HG02885 (cell line): ENCODE measurements at regions not wholly inside any gene's neighbourhood (a gene's known extent, or its start where the extent isn't known, plus 50 kb on each side); places are given as distances from the start of the nearest gene placed in this dataset.
"Not testable (repeated sequence)": the region's sequence is repeated elsewhere in the genome, so short reads cannot be mapped to it uniquely, and the experiment has no call there.

Experiments
- ATAC-seq: cut with Tn5 transposase; IDR thresholded peaks from one replicate; pipeline ENCODE4 v1.9.1; 2021; ENCODE audit warnings: mild to moderate bottlenecking; ENCODE audit not compliant: unreplicated experiment, poor library complexity

DNA sequence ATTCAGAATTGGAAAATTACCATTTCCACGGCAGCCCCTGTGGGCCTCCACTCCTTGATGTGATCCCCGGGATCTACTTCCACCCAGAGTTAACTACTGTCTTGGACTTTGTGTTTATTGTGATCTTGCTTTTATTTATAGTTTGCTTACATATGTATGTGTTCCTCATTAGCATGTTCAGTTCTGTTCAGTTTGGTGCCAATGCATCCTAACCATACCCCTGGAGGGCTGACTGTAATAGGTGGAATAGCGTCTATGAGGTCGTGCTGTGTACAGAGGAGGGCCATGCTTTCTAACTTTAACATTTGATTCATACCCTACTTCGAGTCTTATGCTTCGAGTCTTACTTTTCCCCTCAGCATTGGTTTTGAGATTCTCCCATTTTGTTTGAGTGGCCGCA is 104.3 kb upstream of the SLC24A3 start:
- ATAC-seq = no peak

DNA sequence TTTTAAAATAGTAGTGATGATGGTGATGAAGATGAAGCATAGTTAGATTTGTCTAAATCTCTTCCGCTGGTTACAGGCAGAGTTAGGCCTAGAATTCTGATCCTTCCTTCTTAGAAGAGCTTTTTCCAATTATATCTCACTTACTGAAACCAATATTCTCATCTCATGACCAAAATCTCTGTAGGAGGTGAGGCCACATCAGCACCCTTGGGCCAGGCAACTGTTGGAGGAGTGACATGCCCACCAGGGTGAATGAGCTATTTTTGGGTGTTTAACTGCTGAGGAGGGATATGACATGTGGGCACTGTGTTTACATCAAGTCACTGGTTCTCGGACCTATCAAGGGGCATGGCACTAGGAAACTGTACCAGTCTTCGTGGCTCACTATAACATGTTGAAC is 102.2 kb upstream of the SLC24A3 start:
- no peak for ATAC-seq

DNA sequence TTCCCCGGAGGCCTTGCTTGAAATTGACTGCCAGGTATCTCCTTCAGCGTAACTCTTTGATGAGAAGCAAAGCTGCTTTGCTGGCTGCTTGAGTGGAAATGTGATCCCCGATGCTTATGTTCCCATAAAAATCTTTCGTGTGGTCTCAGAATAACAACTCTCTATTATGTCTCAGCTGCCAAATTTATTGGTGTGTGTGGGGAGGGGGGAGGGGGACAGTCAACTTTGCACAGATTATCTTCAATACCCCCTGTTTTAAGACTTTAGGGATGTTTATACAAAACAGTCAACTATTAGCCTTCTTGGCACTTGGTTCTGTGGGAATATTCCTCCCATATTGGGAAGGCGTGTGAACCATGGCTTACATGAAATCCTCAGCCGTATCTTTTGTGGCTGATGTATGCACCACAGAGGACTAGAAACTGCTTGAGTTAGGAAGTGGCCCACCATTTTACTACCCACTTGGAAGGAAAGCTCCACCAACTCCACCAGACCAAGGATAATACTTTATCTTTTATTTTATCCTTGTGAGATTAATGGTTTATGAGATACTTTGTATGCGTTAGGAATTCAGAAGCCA is 101.5 kb upstream of the SLC24A3 start:
- no peak for ATAC-seq

DNA sequence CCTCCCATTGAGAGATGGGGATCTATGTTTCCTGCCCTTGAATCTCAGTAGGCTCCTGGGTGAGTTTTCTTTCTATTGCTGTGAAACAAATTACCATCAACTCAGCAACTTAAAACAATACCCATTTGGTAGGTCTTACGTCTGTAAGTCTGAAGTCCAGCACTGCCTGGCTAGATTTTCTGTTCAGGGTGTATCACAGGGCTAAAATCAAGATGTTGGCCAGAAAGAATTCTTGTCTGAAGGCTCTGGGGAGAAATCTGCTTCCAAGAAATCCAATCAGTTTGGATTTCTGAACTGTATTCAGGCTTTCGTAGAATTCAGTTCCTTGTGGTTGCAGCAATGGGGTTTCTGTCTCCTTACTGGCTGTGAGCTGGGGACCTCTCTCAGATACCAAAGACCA is 99.6 kb upstream of the SLC24A3 start:
- ATAC-seq = no peak

DNA sequence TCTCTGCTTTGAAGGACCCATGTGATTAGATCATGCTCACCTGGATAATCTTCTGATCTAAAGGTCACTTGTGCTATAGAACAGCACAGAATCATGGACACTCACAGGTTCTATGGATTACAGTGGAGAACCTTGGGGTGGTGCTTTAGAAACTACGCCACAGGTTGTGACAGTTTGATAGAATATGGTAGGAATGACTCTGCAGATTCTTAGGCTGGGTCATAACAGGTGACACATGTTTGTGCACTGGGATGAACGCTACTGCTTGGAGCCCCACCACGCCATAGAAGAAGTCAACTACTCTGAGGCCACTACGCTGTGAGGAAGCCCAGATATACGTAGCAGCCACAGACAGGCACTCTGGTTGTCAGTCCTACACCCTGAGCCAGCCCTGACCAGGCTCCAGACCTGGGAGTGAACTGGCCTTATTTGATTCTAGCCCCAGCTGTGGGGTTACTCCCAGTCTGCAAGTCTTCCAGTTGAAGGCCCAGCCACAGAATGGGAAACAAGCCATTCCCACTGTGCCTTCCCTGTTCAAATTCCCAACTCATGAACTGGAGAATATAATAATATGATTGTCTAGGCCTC is 99.0 kb upstream of the SLC24A3 start:
- no peak for ATAC-seq

DNA sequence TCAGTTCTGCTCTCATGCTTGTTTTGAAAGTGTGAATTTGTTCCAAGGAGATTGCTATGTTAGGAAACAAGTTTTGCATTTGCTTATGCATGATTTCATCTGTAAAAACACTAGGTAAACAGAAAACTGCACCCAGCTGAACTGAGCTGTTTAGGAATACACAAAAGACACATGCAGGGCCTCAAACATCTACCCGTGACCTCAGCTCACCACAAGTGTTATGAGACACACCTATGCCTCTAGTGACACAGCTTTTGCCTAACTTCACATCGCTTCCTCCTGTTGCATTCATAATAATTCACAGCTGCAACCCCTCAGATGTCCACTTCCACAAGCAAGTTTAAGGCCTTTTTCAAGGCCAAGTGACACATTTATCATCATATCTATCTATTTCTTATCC is 98.0 kb upstream of the SLC24A3 start:
- peak; percentile 64 for ATAC-seq

DNA sequence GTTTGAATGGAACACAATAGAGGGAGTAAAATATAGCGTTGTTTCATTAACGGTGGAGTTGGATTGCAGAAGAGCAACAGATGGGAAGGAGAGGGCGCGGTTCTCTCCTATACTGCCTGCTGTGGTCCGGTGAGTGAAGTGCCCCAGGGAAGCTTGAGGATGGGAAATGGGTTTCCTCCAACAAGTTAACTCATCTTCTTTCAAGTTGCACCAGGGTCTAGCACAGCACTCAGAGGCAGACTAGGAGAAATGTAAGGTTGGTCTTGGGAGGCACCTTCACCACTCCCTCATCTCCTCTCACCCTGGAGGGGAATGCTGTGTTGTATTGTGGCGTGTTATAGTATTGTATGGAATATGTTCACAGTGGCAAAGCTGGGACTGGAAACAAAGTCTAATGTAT is 96.9 kb upstream of the SLC24A3 start:
- ATAC-seq = no peak

DNA sequence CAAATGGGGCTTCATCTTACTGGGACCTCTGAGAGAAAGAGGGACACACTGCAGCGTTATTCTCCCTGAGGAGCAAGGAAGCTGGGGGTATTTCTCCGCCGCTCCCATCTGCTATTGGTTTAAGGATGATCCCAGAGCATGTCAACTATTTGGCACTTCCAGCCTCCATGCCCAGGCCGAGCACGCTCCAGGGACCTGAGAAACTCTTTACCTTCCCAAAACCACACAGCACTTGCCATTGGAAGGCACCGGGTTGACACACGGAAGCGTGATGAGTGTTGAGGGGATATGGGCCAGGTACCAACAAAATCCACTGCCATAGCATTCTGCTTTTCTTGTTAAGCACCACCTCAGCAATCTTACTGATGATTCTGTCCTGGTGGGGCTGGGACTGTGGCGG is 92.4 kb upstream of the SLC24A3 start:
- ATAC-seq = no peak

DNA sequence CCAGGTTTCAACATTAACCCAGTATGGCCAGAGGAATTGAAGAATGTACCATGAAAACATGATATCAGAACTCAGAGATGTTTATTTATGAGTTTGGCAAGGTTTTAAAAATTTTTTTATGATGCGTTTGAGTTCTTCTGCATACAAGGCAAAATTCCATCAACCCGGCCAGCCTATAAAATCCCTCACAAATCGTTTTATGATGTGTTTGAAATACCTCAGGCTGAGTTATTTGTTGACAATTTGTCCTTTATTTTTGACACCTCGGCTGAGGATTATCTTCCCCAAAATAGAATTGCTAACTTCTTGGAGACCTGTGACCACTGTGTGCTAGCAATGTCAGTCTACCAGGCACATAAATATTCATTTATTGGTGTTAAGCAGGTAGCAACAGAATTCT is 91.9 kb upstream of the SLC24A3 start:
- no peak for ATAC-seq

DNA sequence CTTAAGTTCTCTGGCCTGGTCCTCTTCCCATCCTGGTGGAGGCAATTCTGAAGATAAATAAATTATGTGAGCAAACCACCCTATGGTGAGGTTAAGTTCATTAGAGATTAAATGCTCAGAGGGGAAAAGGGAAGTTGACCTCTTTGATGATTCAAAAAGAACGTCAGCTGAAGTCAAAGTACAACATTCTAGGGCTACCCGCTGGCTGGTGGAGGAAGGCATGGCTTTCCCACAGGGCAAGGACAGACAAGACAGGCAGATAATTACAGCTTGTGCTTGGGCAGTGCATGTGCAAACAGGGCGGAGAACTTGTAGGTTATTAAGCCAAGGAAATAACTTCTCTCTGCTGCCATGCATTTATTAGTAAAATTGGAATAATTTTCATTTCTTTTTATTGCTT is 91.0 kb upstream of the SLC24A3 start:
- no peak for ATAC-seq

DNA sequence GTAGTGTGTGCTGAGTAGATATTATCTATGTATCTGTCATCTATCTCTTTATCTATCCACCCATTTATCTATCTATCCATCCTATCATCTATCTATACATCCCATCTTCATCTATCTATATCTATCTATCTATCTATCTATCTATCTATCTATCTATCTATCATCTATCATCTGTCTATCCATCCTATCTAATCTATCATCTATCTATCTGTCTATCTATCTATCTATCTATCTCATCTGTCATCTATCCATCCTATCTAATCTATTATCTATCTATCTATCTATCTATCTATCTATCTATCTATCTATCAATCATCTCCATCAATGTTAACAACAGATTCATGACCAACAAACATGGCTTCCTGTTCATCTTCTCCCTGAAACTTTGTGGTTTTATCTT is 90.5 kb upstream of the SLC24A3 start:
- no peak for ATAC-seq

DNA sequence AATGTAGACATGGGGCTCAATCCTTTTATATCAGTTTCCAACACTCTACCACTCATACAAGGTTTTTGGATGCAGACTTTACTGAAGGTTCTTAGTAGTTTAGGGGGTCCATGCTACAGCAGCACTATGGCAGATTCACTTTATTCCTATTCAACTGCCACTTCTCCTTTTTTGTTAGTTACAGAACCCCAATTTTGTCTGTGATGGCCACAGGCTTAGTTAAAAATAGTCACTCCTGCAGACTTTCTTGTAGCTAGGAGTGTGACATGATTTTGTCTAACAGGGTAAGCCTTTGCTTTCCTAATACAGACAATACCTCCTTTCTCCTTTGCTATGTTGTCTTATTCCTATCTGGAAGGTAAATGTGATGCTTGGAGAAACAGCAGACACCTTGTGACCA is 90.0 kb upstream of the SLC24A3 start:
- ATAC-seq = no peak

DNA sequence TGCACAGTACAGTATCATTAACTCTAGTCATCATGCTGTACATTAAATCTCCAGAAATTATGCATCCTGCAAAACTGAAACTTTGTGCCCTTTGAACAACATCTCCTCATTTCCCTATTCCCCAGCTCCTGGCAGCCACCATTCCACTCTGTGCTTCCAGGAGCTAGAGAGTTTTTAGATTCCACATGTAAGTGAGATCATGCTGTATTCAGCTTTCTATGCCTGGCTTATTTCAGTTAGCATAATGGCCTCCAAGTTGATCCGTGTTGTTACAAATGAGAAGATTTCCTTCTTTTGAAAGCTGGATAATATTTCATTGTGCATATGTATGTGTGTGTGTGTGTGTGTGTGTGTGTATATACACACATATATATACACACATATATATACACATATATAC is 86.9 kb upstream of the SLC24A3 start:
- ATAC-seq = no peak

DNA sequence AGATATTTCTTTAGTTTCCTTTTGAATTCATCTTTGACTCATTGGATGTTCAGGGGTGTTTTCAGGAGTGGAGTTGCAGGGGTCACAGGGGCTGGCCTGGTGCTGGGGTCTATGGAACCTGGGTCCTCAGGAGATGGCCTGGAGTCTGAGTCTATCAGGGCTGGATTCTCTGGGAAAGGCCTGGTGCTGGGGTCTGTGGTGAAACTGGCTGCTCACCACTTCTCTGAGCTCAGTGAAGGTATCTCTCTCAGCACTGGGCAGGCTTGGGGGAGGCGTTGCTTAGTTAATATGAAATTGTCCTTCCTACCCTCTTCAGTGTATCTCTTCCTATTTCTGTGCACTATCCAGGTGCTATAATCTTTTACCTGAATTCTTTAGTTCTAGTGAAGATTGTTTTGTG is 83.1 kb upstream of the SLC24A3 start:
- no peak for ATAC-seq

DNA sequence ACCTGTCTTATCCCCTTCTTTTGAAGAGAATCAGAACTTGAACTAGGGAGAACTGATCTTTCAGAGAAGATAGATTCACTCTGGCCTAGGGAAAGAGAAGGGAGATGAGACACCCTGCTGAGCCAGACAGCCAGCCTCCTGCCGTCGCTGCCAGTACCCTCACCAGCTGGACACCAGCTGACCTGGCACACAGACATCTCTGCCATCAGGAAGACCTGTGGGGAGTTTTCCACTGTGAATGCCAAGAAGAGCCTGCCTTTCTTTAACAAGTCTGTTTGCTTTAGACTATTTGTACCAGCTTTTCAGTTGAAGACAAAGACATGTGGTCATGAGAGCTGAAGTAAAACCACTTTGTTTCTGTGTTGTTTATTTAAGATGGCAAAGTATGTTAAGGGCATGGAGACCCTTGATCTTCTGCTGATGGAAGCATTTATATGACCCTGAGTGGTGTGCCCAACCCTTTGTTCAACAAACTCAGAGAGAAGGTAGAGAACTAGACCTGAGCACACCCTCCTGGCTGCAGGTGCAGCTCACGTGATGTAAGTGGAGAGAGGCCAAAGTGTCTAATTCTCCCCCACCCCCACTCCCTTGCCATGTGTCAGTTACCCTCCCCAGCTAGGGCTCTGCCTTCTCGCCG is 82.3 kb upstream of the SLC24A3 start:
- no peak for ATAC-seq

DNA sequence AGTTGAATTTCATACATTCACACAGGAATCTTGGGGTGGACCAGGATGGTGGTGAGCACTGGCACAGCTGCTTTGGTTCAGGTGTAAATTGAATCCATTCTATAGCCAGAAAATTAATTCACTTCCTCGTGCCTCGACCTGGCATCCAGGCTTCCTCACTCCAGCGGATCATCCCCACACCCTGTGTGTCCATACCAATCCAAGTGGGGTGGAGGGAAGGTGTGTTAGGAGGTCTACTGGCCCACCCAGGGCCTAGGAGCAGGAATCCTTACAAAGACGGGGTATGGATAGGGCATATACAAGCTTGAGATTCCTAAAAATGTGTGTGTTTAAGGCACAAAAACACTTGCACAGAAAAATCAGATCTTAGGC is 81.8 kb upstream of the SLC24A3 start:
- no peak for ATAC-seq

DNA sequence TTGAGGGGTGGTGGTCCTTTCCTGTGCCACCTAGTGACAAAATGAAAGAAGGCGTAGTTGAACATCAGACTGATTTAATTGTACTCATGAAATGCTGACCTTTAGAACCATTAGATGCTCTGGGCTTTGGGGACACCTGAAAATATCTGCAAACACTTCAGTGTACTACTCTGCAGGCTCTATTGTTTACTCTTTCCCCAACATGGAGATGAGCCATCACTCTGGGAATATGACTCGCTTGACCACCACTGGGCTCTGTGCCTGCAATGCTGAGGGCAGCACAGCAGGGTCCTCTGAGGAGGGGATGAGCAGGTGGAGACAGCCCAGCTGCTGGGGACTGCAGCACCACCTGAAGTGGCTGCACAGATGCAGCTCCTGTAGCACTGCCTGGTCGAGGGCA is 74.8 kb upstream of the SLC24A3 start:
- ATAC-seq = no peak

DNA sequence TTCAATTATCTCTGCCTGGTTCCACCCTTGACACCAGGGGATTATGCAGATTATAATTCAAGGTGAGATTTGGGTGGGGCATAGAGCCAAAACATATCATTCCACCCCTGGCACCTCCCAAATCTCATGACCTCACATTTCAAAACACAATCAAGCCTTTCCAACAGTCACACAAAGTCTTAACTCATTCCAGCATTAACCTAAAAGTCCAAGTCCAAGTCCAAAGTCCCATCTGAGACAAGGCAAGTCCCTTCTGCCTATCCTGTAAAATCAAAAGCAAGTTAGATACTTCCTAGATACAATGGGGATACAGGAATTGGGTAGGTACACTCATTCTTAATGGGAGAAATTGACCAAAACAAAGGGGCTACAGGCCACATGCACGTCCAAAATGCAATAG is 73.7 kb upstream of the SLC24A3 start:
- no peak for ATAC-seq

DNA sequence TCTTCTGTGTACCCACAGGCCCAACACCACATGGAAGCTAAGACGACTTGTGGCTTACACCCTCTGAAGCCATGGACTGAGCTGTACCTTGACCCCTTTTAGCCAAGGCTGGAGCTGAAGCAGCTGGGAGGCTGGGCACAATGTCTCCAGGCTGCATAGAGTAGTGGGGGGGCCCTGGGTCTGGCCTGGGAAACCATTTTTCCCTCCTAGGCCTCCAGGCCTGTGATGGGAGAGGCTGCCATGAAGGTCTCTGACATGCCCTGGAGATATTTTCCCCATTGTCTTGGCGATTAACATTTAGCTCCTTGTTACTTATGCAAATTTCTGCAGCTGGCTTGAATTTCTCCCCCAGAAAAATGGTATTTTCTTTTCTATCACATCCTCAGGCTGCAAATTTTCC is 72.9 kb upstream of the SLC24A3 start:
- not testable (repeated sequence) for ATAC-seq

DNA sequence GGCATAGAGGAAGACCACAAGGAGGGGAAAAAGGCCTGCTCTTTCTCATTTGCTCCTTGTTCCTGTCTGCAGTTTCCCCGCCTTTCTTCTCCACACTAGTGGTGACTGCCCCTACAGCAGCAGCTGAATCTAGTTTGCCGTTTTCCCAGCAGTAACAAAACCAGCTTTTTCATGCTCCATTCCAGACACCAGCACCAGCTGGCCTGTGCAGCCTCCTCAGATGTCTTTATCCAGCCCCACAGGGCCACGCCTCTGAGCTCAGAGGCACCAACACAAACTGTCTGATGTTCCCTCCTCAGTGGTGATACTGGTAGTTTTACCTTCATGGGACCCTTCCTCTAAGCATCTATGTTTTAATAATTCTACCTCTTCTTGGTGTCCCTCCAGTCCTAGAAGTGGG is 70.4 kb upstream of the SLC24A3 start:
- no peak for ATAC-seq

DNA sequence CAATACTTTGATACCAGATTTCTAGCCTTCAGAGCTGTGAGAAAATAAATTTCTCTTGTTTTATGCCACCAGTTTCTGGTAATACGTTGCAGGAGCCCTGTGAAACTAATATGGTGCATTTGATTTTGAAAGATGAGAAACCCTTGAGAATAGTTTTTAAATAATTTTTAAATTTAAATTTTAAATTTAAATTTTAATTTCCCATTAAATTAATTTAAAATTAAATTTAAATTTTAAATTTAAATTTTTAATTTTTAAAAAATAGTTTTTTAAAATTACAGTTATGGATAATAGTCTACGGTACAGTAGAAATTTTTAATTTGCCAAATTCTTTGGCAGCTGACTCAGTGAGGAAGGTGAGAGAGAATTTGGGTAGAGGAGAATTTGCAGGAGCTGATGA is 68.6 kb upstream of the SLC24A3 start:
- no peak for ATAC-seq

DNA sequence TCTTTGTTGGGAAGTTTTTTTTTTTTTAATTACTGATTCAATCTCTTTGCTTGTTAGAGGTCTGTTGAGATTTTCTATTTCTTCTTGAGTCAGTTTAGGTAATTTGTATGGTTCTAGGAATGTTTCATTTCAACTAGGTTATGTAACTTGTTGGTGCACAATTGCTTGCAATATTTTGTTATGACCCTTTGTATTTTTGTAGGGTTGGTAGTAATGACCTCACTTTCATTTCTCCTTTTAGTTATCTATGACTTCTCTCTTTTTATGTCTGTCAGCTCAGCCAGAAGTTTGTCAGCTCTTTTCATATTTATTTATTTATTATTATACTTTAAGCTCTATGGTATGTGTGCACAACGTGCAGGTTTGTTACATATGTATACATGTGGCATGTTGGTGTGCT is 51.1 kb upstream of the SLC24A3 start:
- no peak for ATAC-seq
